ENCODE measurements at regions not wholly inside any gene's neighbourhood (a gene's known extent, or its start where the extent isn't known, plus 50 kb on each side); places are given as distances from the start of the nearest gene placed in this dataset.
"Not testable (repeated sequence)": the region's sequence is repeated elsewhere in the genome, so short reads cannot be mapped to it uniquely, and the experiment has no call there.

DNA sequence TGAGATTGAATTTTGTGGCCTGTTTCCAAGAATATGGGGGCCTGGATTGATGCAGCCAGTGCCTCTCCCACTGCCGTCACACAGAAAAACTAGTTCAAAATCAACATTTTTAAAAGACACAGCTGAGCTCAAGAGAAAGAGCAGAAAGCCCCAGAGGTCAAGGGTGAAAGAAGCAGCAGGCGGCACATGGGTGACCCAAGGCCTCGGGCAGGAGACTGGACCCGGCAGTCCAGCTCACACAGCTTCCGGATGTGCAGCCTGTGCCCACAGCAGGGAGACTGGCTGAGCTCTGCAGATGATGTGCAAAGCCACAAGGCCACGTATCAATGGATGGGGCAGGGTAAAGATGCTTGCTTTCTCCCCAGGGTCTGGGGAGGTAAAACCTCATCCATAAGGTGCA is 50.4 kb upstream of the RNF32 start:
- DNase-seq = no peak

DNA sequence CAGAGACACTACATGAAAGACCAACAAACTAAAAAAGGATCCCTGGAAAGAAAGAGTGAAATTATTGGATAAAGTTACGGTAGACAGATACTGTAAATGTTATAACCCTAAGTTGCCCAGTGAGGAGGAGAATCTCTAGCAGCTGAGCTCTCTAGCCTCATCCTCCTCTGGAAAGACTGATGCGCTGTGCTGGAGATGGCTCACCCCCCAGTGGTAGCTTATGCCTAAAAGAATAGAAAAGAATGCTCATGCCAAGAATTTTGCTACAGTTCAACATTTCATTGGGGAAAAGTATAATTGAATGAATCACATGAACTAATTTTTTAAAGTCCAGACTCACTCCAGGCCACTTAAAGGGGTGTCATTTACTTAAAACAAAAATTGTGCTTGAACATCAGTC is 50.8 kb upstream of the RNF32 start:
- no peak for DNase-seq

DNA sequence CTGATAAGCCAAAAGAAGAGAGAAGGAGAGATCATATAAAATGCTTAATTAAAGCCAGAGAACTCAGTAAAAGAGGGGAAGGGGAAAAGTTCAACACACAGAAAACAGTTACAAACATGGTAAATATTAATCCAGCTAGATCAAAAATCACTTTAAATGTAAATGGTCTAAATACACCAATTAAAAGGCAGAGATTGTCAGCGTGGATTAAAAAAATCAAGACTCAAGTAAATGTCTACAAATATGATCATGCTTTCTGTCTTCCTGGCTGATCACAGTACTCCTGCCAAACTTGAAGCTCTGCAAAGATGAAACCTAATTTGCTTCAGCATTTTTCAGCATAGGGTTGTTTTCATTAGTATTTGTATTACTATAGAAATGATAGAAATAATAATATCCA is 54.6 kb upstream of the RNF32 start:
- DNase-seq = no peak

DNA sequence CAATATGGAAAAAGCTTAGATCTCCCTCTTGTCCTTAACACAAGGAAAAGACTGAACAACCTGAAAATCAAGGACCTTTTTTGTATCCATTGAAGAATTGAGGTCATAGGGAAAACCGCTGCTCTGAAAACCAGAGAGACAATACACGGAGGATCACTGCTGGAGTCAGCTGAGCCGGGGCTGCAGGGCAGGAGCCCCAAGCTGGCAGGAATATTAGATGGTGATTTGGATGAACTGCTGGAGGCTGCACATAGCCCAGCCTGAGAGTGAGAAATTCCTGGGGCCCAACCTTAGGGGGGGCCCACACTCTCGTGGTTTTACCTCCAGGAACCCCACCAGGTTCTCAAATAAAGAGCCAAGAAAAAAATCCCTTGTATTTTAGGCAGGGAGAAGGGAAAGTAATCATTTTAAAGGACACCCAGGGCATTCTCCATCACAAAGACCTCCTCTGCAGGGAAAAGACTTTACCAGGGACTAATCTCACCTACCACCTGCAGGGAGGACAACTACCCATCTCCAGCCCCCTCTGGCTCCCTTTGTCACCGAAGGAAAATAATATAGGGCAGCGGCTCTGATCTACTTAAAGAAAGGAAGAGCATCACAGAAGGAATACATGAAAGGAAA is 55.4 kb upstream of the RNF32 start:
- no peak for DNase-seq

DNA sequence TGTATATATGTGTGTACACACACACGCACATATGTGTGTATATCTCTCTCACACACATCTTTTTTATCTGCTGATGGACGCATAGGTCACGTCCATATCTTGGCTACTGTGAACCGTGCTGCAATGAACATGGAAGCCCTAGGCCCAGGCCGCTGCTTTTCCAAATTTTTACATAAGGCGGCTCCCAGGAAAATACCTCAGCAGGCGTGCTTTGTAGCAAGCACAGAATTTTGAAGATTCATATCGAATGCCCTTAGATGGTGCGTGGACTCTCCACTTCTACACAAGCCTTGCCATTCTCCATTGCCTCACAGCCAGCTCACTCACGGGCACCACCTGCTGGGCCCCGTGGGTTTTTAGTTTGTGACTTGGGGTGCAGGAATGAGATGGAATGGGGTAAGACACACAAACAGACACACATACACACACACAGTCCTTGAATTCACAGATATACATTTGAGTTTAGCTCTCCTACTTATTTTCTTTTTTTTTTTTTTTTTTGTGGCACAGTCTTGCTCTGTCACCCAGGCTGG is 57.9 kb upstream of the RNF32 start:
- DNase-seq = peak in 1 of 2 experiments; percentile 24

DNA sequence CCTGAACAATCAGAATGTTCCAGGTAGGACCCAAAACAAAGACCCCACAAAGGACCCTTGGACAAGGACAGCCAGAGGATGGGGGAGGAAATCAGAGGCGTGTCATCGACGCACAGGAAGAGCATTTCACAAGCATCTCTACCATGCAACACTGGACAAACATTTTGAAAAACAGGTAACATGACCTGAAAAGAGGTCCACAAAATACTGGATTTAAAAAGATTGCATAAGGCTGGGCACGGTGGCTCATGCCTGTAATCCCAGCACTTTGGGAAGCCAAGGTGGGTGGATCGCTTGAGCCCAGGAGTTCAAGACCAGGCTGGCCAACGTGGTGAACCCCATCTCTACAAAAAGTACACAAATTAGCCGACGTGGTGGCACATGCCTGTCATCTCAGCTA is 60.5 kb upstream of the RNF32 start:
- no peak for DNase-seq

DNA sequence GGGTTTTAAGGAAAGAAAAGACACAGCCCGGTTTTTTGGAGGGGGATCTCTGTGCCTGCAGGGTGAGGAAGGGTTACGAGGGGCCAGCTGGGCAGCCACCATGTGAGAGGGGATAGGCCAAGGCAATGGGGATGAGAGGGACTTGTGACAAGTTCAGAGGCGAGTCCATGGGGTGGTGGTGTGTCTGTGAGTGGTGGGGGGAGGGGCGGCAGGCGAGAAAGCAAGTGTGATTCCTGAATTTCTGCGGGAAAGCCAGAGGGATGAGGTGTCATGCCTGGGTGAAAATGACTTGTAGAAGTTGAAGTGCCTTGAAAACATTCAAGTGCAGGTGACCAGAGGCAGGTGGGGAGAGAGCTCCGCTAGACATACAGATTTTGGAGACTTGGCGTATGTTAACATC is 61.0 kb upstream of the RNF32 start:
- no peak for DNase-seq

DNA sequence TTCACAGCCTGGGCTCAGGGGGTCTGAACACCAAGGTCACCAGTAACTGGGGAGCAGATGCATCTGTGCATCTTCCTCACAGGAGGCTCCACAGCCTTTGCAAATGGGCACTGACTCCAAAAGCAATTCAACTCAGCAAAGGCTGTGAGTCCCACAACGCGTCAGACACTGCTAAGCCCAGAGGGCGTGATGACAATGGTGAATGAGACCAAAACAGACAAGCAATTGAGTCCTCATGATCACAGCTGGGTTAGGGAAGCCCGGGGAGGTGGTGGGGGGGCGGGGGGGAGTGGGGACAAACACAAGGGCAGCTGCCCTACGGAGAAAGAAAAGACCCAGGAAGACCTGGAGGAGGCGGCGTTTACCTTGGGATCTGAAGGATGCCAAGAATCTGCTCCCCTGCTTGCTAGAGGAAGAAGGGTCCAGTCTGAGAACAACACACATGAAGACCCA is 61.6 kb upstream of the RNF32 start:
- DNase-seq = no peak

DNA sequence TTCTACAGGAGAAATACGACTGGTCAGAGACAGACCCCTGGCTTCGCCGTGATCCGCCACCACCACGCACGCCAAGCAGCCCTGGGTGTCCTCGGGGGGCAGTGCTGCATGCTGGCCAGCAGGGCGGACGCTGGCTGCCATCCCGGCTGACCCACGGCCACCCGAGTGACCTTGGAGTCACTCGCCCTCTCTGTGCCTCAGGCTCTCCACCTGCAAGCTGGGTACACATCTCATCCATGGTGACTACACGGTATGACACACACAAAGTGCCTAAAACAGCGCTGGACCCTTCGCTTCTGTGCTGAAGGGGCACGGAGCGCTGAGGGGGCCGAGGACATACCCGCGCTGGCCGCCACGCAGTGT is 62.0 kb upstream of the RNF32 start:
- no peak for DNase-seq

DNA sequence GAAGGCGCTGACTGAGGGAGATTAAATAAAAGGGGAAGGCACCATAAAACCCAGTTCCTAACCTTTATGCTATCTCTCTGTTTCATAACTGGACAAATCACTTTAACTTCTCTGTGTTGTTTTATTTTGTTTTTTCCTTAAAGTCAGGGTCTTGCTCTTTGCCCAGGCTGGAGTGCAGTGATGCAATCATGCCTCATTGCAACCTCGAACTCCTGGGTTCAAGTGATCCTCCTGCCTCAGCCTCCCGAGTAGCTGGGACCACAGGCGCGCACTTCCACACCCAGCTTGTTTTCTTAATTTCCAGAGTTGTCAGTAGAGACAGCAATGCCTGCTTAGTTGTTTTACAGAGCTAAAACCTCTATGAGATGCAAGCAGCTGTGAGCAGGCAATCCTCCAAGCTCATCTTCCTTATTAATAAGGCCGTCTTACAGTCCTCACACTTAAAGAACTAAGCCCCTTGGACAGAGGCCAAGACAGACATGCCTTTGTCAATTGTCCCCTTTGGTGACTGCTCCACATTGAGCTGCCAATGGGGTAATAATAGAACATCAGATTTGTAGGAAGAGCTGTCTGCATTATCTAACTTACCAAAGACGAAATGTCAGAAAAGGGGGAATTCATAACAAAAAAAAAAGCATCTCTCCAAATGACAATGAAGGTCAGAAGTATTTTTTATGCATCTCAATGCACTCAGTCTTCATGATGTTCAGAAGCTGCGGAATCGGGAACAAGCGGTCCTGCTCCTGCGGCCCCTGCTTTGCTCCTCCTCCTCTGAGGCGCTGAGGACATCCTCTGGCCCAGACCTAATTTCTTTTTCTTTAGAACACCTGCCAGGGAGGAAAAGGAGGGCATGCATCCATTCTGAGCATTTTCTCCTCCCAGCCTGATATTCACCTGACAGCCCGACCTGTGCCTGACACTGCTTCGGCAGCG is 62.7 kb upstream of the RNF32 start:
- DNase-seq = no peak

DNA sequence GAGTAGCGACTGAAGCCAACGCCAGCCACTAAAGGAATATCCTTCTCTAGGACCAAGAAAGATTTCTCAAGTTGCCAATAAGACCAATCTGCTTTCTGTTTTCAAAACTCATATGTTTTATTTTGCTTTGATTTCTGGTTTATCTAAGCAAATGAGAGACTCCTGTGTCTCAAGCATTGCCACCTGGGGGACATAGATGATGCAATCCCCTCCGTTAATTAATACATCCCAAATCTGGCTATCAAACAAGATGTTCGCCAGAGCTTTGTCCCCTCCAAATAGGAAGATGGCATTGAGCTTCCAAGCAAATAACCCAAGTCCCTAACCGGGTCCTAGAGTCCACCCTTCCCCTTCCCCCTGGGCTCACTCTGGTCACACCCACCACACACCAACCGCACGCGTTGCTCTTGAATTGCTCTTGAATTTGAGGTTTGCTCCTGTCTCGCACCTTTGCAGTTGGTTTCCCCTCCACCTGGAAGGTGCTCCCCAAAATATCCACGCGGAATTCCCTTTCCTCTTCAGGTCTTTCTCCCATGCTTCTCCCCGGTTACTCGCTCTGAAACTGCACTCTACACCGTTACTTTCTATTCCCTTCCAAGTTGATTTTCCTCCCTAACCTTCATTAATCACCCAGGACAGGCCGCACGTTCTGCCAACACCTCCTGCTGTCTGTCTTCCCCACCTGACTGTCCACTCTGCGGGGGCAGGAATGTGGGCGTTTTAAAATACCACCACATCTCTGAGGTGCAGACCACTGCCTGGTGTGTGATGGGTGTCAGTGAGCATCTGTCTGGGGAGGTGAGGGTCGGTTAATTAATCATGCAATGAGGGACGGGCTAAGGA is 64.1 kb upstream of the RNF32 start:
- no peak for DNase-seq

DNA sequence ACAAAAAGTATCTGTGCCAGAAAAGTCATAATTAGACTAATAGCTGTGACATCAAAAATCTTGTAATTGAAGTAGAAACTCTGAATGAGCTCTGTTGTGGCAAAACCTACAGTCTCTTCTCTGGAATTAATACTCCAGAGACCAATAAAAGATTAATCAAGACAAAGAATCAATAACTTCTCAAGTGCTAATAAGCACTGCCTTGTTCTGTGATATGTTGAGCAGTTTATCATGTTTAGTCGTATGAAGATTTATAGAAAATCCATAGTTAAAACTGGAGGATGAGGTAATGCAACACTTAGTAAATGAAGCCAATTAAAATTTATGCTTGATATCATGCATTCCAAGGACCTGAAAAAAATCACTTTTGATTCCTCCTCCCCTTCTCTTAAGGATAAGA is 72.3 kb upstream of the RNF32 start:
- DNase-seq = no peak

DNA sequence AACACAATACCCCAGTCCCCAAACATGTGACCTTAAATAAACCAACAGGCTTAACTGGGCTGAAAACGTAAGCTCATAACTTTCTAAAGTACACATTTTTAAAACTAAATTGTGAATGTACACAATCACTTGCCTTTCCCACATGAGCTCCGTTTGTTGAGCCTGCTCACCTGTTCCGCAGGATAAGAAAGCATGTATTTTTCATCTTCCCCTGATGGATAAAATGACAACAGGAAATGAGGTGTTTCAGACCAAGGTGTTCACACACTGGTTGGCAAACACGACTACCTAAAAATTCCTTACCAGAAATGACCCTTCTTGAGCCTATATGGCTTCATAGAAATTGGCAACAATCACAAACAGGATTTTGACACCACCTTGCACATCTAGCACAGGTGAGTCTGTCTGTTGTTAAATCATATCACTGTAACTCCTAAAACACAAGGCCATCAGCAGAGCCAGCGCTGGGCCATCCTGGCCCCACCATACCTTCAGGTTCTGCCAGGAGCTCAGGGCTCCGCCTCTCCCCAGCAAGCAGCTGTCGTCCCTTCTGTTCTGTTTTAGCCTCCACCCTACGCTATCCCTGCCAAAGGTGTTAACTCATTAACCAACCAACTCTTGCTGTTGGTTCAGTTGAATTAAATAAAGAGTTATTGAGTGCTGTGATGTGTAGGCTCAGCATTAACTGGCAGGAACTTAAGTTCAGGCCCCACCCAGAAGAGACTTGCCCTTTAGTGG is 73.6 kb upstream of the RNF32 start:
- no peak for DNase-seq

DNA sequence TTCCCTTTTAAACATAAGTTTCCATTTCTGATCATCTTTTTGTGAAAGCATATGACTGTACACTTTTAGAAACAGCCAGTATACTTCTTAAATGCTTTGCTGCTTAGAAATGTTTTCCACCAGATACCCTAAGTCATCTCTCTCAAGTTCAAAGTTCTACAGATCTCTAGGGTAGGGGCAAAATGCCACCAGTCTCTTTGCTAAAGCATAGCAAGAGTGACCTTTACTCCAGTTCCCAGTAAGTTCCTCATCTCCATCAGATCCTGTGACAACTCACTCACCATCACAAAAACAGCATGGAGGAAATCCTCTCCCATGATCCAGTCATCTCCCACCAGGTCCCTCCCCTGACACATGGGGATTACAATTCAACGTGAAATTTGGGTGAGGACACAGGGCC is 75.6 kb upstream of the RNF32 start:
- DNase-seq = not testable (repeated sequence)

DNA sequence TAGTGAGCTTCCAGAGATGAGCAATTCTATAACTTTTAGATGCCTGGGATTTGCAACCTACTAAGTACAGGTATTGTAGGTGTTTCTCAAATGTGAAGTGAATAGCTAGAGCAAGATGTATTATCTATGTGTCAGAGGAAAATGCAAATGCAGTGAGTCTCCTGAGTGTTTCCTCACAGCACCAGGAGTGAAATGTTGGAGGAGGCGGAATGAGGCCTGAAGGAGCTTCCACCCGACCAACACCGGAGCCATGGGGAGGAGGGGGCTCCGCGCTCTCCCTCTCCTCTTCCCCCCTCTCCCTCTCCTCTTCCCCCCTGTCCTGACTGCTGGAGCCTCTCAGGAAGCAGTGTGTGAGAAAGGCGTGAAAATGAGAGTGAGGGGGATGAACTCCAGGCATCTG is 79.9 kb upstream of the RNF32 start:
- DNase-seq = no peak

DNA sequence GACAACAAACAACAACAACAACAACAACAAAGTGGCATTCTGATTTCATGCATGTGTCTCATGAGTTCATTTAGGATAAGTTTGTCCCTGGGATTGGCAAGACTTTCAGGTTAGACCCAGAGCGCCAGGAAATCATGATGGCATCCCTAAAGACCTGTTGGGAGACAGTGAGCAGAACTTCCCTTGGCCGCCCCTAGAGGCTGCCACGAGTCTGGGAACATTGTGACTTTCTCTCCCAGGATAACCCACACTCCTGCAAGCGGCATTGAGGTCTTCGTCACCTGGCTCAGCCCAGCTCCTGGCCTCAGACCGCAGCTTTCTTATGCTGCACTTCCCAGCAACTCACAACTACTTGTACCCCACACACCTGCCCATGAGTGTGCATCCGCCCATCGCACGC is 80.5 kb upstream of the RNF32 start:
- peak in 1 of 2 experiments; percentile 48 for DNase-seq

DNA sequence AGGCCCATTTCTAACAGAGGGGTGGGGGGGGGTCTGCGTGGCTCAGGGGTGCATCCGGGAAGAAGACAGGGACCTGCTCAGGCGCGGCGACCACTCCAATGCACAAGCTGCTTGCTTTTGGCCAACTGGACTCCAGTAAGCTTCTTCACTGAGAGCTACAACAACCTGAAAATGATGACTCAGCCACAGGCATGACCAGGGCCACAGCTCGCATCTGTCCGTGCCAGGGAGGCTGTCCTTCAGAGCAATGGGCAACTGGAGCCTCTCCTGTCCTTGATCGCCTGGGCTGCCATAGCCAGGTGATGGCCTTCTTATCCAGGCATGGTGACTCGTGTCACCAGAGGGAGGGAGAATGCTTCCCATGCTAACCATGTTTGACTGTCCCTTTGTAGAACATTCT is 81.6 kb upstream of the RNF32 start:
- DNase-seq = no peak

DNA sequence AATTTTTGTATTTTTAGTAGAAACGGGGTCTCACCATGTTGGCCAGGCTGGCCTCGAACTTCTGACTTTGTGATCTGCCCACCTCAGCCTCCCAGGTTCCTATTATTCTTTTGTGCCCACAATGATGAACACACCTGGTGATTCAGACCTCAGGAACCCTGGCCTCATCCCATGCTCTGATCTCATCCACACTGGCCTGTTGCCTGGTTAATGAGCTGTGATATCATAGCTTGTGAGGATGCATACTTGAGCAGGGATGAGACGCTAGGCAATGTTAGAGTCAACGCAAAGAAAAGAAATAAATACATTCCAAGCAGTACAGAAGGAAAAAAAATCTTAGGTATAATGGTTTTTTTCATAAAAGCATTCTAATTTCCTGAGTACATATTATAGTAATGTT is 82.4 kb upstream of the RNF32 start:
- DNase-seq = no peak

DNA sequence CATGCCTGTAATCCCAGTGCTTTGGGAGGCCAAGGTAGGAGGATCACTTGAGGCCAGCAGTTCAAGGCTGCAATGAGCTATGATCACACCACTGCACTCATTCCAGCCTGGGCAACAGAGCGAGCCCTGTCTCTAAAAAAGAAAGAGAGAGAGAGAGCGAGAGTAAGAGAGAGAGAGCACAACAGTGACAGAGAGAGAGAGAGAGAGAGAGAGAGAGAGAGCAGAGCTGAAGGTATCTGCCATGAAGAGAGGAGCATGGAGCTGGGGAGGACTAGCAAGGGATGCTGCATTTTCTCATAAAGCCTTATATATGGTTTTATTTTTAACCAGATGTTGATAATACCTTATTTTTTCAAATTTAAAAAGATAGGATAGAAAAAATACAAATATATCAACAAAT is 84.5 kb upstream of the RNF32 start:
- no peak for DNase-seq

DNA sequence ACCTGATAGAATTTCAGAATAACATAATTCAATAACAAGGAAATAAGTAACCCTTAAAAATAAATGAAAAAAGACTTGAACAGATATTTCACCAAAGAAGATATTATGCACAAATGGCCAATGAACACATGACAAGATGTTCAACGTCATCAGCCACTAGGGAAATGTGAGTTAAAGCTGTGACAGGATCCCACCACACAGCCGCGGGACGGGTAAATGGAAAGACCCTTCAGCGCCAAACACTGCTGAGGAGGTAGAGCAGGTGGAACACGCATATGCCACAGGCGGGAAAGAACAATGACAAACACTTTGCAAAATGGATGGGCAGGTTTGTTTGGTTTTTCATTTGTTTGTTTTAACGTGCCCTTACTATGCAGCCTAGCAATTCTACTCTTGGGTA is 86.1 kb upstream of the RNF32 start:
- DNase-seq = no peak

DNA sequence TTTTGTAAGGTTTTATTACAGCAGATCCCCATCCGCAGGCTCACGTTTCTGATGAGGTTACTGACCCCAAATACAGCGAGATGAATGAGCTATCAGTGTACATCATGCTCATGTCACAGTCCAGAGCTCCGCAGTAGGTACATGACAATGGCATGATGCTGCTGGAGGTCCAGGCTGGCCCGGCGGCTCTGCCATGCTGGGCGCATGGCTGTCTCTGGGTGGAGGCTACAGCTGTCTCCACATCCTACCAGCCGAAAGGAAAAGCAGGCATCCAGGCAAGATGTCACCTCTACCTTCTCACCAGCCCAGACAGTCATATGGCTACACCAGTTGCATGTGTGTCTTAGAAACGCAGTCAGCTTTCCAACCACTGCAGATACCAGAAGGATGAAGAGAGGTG is 90.9 kb upstream of the RNF32 start:
- no peak for DNase-seq

DNA sequence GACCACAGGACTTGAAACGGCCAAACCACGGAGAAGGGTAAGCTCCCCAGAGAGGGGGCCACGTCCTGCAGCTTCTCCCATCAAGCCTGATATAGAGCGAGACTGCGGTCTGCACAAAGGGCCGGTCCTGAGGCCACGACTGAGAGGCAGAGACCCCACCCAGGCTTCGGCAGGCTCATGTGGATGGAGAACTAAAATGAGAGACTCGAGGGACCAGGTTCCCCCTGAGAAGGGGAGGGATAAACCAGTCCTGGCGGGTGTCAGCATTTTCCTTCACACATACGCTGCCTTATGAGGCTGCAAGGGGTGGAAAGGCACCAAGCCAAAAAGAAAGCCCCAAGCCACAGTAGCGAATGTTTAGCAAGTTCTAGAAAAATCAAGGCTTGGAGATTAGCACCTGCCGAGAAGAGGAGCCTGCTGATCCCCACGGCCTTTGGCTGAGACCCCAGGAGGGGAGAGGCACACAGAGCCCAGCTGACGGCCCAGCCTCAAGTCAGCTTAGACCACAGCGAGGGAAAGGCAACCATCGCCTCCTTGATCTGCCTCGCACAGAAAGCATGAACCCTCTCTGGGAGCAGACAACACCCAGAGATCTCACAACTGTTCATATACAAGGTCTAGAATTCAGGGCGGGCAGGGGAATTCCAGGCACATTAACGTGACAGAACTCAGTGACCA is 92.6 kb upstream of the RNF32 start:
- DNase-seq = no peak
